GM12891 (cell line): ENCODE measurements at regions not wholly inside any gene's neighbourhood (a gene's known extent, or its start where the extent isn't known, plus 50 kb on each side); places are given as distances from the start of the nearest gene placed in this dataset.

Experiments
- POLR2A ChIP-seq: IDR thresholded peaks from 2 replicates; pipeline ENCODE4 v1.6.1; 2011; ENCODE audit warnings: low read depth, low read length, control low read depth
- POLR2AphosphoS5 ChIP-seq: IDR thresholded peaks from 2 replicates; pipeline ENCODE4 v1.6.1; 2011; ENCODE audit warnings: low read depth, low read length, control low read depth
- SPI1 ChIP-seq: IDR thresholded peaks from 2 replicates; pipeline ENCODE4 v1.6.1; 2011; ENCODE audit warnings: low read depth, low read length, control low read depth
- TAF1 ChIP-seq: IDR thresholded peaks from 2 replicates; pipeline ENCODE4 v1.6.1; 2011; ENCODE audit warnings: low read depth, low read length, control low read depth

DNA sequence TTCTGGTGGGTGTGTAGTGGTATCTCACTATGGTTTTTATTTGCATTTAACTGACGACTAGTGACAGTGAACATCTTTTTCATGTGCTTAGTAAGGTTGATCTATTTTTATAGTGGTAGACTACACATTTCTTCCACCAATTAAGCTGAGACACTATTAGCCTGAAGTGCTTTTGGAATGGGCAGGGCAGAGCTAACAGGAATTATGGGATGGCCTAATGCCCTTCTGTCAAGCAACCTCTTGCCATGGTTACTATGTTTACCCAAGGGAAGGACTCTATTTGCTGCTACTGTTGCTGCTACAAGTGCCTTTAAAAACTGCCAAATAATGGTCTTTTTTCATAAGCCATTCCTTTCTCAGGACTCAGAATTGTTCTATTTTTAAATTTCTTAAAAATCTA lies 676.7 kb upstream of the ACTRT1 start:
- TF ChIP-seq TAF1 (no peak), POLR2AphosphoS5 (no peak), POLR2A (no peak), SPI1 (no peak)
